ENCODE measurements at regions not wholly inside any gene's neighbourhood (a gene's known extent, or its start where the extent isn't known, plus 50 kb on each side); places are given as distances from the start of the nearest gene placed in this dataset.

- no peak overlapping the region for H2AFZ ChIP-seq (ENCODE audit: low read length)
- no peaks in the 10 kb centered on the region for H3K9me3 ChIP-seq (ENCODE audit: insufficient read depth, low read depth, low read length)
- TF ChIP-seq CTCF (conservative IDR thresholded peaks at IDR 0.05; ENCODE audit: low read length) (no peak), EZH2phosphoT487 (IDR thresholded peaks at IDR 0.05; ENCODE audit: borderline replicate concordance) (no peak)
- H3K9me2 ChIP-seq (replicated peaks; ENCODE audit: low read depth, low read length) = no peaks in the 10 kb centered on the region
- no peak overlapping the region for H3K4me3 ChIP-seq (ENCODE audit: low read length, poor library complexity, severe bottlenecking)
- H3K4me2 ChIP-seq (ENCODE audit: low read depth, low read length, poor library complexity, severe bottlenecking) = no peak overlapping the region
- no peaks in the 10 kb centered on the region for H4K20me1 ChIP-seq (ENCODE audit: insufficient read depth, low read length, poor library complexity, severe bottlenecking)
- H3K79me2 ChIP-seq (ENCODE audit: insufficient read depth, low read length) = no peaks in the 10 kb centered on the region
- H3F3A ChIP-seq (ENCODE audit: low read depth) = no peaks in the 10 kb centered on the region
- H3K4me1 ChIP-seq (ENCODE audit: insufficient read depth, low read length, poor library complexity, severe bottlenecking) = no peaks in the 10 kb centered on the region
- H3K27me3 ChIP-seq (ENCODE audit: insufficient read depth, low read length, poor library complexity, severe bottlenecking) = no peaks in the 10 kb centered on the region
- H3K36me3 ChIP-seq (ENCODE audit: insufficient read depth, low read length) = no peaks in the 10 kb centered on the region
- H3K9ac ChIP-seq (ENCODE audit: low read depth, low read length, poor library complexity, severe bottlenecking) = no peak overlapping the region
These were observed 97.7 kb upstream of the TMEM196 start for GRCh38 chr7:19871102-19871501.

GRCh38 chr7:19869979-19870378 lies 96.6 kb upstream of the TMEM196 start:
- no peak overlapping the region for H3K4me3 ChIP-seq (ENCODE audit: low read length, poor library complexity, severe bottlenecking)
- no peaks in the 10 kb centered on the region for H3K36me3 ChIP-seq (ENCODE audit: insufficient read depth, low read length)
- TF ChIP-seq CTCF (conservative IDR thresholded peaks at IDR 0.05; ENCODE audit: low read length) (no peak), EZH2phosphoT487 (IDR thresholded peaks at IDR 0.05; ENCODE audit: borderline replicate concordance) (no peak)
- no peaks in the 10 kb centered on the region for H3K4me1 ChIP-seq (ENCODE audit: insufficient read depth, low read length, poor library complexity, severe bottlenecking)
- H4K20me1 ChIP-seq (ENCODE audit: insufficient read depth, low read length, poor library complexity, severe bottlenecking) = no peaks in the 10 kb centered on the region
- no peak overlapping the region for H3K9ac ChIP-seq (ENCODE audit: low read depth, low read length, poor library complexity, severe bottlenecking)
- H3K79me2 ChIP-seq (ENCODE audit: insufficient read depth, low read length) = no peaks in the 10 kb centered on the region
- H3K27me3 ChIP-seq (ENCODE audit: insufficient read depth, low read length, poor library complexity, severe bottlenecking) = no peaks in the 10 kb centered on the region
- H3K9me2 ChIP-seq (replicated peaks; ENCODE audit: low read depth, low read length) = no peaks in the 10 kb centered on the region
- H3F3A ChIP-seq (ENCODE audit: low read depth) = no peaks in the 10 kb centered on the region
- H2AFZ ChIP-seq (ENCODE audit: low read length) = no peak overlapping the region
- H3K9me3 ChIP-seq (ENCODE audit: insufficient read depth, low read depth, low read length) = no peaks in the 10 kb centered on the region
- no peak overlapping the region for H3K4me2 ChIP-seq (ENCODE audit: low read depth, low read length, poor library complexity, severe bottlenecking)

- Histone ChIP-seq H3K9me3 (ENCODE audit: insufficient read depth, low read depth, low read length) (no peaks in the 10 kb centered on the region), H3K9me2 (replicated peaks; ENCODE audit: low read depth, low read length) (no peaks in the 10 kb centered on the region), H3K27me3 (ENCODE audit: insufficient read depth, low read length, poor library complexity, severe bottlenecking) (no peaks in the 10 kb centered on the region), H2AFZ (ENCODE audit: low read length) (no peak overlapping the region), H3K9ac (ENCODE audit: low read depth, low read length, poor library complexity, severe bottlenecking) (no peak overlapping the region), H3K4me1 (ENCODE audit: insufficient read depth, low read length, poor library complexity, severe bottlenecking) (no peaks in the 10 kb centered on the region), H3F3A (ENCODE audit: low read depth) (no peaks in the 10 kb centered on the region), H3K4me2 (ENCODE audit: low read depth, low read length, poor library complexity, severe bottlenecking) (no peak overlapping the region), H3K4me3 (ENCODE audit: low read length, poor library complexity, severe bottlenecking) (no peak overlapping the region), H3K36me3 (ENCODE audit: insufficient read depth, low read length) (no peaks in the 10 kb centered on the region), H4K20me1 (ENCODE audit: insufficient read depth, low read length, poor library complexity, severe bottlenecking) (no peaks in the 10 kb centered on the region), H3K79me2 (ENCODE audit: insufficient read depth, low read length) (no peaks in the 10 kb centered on the region)
- TF ChIP-seq CTCF (conservative IDR thresholded peaks at IDR 0.05; ENCODE audit: low read length) (no peak), EZH2phosphoT487 (IDR thresholded peaks at IDR 0.05; ENCODE audit: borderline replicate concordance) (no peak)
These were observed 79.9 kb upstream of the TMEM196 start for GRCh38 chr7:19853261-19853832.

Data from Loucy (cell line).